ENCODE measurements at regions not wholly inside any gene's neighbourhood (a gene's known extent, or its start where the extent isn't known, plus 50 kb on each side); places are given as distances from the start of the nearest gene placed in this dataset.

DNA sequence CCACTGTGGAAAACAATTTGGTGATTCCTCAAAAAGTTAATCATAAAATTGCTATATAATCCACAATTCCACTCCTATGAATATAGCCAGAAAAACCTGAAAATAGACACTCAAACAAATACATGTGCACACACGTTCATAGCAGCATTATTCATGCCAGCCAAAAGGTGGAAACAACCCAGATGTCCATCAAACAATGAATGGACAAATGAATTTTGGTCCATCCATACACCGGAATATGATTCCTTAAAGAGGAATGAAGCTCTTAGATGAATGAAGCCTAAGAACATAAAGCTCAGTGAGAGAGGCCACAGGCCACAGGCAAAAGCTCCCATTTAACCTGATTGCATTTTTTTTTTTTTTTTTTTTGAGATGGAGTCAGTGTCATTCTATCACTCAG, 114.6 kb upstream of the TNRC6C start:
- no peak for DNase-seq (ENCODE audit: low read depth, low spot score)

DNA sequence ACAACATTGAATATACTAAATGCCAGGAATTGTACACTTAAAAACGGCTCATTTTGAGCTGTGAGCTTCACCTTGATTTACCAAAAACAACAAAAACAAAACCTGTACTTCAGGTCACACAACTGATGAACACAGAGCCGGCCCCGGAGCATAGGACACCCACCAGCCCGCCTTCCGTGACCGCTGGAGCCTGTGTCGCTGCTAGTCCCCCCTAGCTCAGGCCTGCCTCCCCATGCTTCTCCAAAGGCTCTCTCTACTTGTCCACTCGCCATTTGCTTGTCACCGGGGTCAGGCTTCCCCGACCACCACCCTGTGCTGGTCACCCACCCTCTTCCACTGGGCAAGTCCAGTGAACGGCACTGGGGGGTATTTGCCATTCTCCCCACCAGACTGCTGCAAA, 113.8 kb upstream of the TNRC6C start:
- DNase-seq (ENCODE audit: low read depth, low spot score) = no peak

DNA sequence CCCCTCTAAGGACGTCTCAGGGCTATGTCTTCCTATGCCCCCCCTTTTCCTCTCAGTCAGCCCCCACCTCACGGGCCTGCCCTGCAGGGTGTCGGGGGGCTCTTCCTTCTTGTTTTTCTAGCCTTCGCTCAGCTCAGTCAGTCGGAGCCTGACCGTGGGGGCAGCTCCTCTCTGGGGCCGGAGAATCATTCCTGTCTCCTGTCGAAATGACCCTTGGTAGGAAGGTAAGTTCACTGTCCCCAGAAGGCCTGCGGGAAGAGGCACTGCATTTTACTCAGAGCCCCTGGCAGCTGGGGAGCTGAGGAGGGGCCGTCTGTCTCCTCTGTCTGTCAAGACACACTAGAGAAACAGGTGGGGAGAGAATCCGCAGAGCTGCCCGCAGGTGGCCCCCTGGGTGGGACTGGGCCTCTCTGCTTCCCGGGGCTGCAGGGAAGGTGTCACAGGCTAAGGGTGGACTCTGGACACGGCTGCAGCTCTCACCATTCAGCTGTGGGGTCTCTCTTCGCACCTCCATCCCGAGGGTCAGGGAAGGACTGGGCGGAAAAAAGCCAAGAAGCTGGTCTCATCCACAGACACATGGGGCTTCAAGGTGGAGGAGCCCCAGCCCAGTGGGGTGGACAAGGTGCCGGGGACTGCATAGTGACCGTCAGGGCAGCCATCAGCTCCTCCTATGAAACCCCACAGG, 112.8 kb upstream of the TNRC6C start:
- no peak for DNase-seq (ENCODE audit: low read depth, low spot score)

DNA sequence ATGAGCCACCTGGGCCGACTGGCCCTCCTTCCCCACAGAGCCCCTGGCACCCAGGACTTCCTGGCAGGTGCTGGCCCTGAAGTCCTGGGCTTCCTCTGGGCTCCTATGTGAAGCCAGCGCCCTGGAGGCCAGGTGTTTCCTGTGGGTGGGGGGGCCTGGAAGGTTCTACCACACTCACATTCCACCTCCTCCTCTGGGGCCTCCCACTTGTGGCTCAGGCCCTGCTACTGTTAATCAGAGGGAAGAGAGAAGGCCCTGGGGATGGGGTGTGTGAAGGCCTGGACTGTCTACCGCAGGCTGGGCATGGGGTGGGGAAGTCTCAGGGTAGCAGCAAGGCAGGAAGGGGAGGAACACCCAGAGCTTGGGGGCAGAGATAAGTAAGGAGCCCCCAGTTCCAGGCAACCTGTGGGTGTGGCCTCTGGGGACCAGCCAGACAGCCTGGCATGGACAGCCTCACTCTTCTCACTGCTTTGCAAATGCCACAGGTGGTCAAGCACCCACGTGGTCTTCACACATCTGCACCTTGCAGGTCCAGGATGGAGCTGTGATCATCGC, 111.9 kb upstream of the TNRC6C start:
- DNase-seq (ENCODE audit: low read depth, low spot score) = no peak

DNA sequence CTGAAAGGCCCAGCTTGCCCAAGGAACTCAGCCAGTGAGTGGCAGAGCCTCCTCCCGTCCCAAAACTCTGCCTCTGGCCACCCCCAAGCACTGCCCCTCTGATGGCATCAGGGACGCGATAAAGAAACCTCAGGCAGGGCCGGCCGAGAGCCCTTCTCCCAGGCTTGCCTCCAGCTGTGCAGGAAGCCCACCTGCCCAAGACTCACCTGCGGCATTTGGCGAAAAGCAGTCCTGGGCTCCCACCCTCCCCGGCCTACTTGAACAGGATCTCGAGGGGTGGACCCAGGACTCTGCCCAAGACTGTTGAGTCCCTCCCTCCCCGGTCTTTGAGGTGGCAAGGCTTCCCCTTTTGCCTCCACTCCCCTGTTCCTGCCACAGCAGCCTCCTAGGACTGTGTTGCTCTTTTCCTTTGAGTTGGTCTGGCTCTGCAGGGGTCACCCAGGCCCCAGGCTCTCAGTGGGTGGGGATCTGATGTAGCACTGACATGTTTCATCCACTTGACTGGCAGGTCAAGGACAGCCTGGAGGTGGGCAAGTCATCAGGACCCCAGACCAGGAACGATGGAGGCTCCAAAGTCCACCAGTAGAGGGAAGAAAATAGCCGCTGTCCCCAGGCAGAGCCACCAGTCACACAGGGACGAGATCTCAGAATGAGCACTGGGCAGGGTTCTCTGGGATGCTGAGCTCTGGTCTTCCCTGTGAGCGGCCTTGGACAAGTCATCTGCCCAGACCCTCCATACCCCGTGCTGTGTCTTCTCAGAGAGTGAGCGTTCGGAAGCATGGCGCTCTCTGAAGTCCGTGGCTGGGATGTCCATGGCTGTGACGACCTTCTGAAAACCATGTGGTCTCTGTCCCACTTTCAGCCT, 111.0 kb upstream of the TNRC6C start:
- no peak for DNase-seq (ENCODE audit: low read depth, low spot score)

DNA sequence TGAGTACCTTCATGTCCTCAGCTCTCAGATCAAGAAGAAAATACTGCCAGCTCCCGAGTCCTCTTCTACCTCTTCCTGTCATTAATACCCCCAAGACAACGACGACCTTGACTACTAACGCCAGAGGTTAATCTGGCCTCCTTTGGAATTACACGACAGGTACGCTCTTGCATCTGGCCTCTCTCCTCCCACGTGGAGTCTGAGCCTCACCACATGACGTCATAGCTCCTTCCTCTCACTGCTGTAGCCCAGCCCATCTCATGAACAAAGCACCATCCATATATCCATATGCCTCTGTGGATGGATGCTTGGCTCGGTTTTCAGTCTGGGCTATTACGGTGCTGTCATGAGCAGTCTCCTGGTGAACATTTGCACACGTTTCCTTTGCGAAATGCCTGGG, 110.2 kb upstream of the TNRC6C start:
- no peak for DNase-seq (ENCODE audit: low read depth, low spot score)

DNA sequence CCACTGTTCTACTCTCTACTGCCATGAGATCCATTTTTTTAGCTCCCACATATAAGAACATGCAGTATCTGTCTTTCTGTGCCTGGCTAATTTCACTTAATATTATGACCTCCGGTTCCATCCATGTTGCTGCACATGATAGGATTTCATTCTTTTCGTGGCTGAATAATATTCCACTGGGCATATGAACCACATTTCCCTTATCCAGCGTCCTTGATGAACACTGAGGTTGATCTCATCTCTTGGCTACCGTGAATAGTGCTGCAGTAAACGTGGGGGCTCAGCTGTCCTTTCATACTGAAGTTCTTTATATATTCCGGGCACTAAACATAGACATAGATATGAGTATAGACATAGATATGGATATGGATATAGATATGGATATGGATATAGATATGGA, 109.3 kb upstream of the TNRC6C start:
- no peak for DNase-seq (ENCODE audit: low read depth, low spot score)

DNA sequence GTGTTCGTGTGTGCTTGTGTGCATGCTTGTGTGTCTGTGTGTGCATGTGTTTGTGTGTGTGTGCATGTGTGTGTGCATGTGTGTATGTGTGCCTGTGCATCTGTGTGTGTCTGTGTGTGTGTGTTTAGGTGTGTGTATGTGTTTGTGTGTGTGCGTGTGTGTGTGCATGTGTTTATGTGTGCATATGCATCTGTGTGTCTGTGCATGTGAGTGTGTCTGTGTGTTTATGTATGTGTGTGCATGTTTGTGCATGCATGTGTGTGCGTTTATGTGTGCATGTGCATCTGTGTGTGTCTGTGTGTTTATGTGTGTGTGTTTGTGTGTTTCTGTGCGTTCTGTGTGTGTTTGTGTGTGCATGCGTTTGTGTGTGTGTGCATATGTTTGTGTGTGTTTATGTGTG, 106.6 kb upstream of the TNRC6C start:
- no peak for DNase-seq (ENCODE audit: low read depth, low spot score)

DNA sequence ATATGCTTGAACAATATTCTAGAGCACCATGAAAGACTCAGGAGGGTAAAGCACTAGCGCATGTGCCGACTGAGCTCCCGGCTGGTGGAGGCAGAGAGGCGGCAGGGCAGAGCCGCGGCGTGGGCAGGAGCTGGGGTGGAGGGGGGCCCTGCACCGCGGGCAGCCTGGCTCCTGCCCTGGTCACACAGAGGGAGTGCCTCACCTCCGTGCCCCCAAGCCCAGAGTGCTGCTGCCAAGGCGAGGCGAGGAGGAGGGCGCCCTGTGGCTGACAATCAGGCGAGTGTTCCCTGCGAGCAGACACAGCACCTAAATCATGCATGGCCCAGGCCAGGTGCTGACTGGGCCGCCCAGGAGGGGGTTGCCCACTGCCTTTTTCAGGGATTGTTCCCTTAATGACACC, 105.8 kb upstream of the TNRC6C start:
- DNase-seq (ENCODE audit: low read depth, low spot score) = no peak

DNA sequence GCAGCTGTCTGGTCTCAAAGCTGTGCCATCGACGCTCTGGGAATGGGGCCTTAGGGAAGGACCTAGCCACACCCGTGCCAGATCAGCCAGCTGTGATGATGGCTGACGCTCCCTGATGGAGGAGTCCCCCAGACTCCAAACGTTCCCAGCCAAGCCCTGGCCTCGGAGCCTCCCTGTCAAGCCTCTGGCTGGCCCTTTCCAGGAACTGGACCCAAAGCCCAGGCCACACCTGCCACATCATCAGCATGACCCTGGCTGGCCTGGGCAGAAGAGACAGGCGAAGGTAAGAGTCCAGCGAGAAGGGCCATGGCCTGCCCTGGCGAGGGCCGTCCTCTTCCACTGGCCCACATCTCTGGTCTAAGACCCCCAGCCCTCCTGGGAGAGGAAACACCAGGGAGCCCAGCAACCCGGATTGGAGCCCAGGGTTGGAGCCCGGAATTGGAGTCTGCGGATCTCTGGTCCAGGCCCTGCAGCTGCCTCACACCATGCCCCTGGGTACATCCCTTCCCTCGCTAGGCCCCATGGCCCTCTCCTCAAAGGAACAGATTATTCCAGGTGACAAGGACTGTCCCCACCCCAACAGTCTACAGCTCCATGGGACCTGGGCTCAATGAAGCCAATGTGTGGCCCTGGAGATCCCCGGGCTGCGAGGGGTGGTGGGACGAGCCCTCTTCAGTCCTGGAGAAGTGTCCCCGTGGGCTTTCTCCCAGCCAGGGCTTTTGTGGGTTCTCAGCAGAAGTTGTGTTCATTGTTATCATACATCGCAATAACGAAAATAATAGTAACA, 105.1 kb upstream of the TNRC6C start:
- DNase-seq (ENCODE audit: low read depth, low spot score) = no peak

DNA sequence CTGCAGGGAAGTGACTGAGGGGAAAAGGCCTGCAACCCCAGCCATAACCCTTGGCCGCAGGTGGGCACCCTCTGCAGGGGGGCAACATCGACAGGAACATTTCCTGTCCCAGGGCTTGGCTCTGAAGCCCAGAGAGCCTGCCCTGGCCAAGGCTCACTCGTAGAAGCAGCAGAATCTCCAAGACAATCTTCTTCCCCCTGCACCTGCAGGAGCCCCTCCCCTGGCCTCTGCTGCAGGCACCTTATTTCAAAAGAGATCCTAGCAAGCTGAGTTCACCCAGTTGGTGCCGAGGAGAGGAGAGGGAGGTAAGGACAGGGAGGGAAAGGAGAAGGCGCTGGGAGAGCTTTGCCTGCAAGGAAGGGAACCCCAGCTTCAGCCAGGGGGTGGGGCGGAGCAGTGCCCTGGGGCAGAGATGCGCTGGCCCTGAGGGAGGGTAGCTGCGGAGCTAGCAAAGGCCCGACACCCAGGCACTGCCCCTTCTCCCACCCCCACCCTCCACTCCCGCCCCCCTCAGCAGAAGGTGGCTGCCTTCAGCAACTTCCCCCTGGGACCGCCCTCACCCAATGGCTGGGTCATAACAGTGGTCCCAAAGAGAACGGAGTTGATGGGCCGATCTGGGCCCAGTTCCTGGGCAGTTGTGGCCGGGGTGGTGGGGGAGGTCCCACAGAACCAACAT, 104.3 kb upstream of the TNRC6C start:
- DNase-seq (ENCODE audit: low read depth, low spot score) = no peak

DNA sequence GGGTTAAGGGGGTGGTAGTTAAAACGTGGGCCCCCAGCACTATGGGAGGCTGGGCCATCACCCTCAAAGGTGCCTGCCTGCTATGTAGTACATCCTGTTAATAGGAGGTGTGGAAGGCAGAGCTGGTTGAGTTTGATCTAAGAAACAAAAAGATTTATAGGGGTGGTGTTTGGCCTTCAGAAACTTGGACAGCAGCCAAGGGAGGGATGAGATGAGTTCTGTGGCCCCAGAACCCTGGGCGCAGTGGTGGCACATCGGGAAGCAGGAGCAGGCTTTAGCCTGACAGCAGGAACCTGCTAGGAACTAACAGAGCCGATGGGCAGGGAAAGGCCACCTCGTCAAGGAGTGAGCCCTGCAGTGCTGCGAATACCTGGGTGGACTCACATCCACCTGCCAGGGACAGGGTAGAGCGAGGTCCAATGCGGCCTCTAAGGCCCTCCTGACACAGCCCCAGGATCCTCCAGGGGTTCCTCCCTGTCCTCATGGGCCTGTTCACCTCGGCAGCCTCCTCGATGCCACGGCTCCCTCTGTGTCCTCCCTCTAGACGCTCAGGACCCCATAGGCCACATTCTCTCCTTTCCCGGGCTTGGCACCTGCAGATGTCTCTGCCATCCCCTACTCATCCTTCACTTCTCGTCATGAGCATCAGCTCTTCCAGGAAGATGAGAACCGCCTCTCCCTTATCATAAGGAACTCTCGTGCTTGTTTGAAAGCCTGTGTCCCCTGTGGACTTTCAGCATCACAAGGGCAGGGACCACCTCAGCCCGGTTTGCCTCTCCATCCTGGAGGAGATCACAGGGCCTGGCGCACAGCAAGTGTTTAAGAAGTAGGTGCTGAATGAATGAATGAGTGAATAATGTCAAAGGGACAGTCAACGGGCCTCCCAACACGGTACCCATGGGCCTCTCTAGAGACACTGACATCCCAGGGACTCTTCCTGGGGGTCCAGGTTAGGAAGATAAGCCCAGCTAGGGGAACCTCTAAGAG, 103.5 kb upstream of the TNRC6C start:
- DNase-seq (ENCODE audit: low read depth, low spot score) = no peak

DNA sequence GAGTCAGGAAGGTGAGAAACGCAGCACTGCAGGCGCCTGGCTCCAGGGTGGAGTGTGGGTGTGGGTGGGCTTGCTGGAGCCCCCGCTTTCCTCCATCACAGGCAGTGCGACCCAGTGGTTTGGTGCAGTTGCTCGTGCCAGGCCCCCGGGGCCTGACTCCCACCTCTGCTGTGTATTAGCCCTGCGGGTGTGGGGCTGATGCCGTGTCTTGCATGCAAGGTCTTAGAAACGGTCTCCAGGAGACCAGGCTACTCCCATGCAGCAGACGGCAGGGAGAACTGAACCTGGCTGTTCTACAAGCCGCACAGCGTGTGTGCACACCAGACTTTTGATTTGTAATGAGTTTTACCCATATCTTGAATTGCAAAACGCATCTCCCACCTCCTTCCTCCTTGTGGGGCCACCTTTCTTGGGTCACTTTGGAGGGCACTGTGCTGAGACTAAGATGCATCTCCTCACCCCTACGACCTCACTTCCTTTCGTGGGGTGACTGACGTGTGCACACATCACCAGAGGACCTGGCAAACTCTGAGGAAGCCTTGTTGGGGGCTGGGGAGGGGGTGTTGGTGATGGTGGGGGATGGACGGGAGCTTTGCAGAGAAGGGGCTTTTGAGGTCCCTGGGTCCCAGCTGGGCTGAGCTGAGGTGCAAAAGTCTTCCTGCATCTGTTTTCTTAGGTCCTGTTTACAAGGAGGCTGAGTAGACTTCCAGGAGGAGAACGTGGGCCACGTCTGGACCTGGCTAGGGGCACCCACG, 101.8 kb upstream of the TNRC6C start:
- DNase-seq (ENCODE audit: low read depth, low spot score) = no peak

DNA sequence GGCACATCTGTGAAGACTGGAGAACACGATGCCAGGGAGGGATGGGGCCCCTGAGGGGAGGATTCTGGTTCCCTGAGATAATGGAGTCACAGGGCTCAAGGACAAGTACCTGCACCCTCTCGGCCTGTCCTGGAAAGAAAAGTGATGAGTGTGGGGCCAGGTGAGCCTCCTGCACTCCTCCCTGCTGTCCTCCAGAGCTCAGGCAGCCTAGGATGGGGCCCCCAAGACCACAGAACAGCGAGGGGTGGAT, 101.3 kb upstream of the TNRC6C start:
- no peak for DNase-seq (ENCODE audit: low read depth, low spot score)

DNA sequence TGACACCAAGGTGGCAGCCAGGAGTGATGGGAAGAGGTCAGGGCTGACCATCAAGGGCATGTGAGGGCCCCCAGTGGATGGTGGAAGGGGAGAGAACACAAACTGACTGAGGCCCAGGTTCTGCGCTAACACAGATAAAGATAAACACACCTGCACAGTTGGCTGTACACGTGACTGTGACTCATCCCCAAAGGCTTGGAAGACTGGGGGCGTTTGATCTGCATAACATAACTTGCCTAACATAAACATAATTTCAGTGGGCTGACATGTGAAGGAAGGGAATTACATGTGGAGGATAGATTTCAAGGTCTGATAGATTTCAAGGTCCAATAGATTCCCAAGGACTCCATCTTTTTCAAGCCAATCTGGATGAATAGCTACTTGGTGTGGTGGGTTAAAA, 100.9 kb upstream of the TNRC6C start:
- DNase-seq (ENCODE audit: low read depth, low spot score) = no peak

DNA sequence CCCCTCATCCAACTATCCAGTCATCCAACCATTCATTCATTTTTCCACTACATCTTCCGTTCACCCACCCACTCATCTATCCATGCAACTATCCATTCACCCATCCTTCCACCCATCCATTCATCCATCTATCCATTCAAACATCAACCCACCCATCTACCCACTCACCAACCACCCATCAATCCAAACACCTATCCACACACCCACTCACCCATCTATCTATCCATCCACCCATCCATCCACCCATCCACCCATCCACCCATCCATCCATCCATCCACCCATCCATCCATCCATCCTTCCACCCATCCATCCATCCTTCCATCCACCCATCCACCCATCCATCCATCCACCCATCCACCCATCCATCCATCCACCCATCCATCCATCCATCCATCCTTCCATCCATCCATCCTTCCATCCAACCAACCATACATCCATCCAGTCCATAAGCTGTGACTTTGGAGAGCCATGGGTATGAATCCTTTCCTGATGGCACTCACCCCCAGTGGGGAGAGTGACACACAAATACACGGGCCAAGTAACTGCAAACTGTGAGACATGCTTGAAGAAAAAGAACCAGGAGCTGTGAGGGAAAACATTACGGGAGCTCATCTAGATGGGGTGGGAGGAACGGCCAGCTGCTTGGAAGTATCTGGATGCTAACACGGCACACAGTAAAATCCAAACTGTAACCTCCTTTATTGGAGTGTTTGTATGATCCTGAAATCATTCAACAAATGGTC, 100.0 kb upstream of the TNRC6C start:
- no peak for DNase-seq (ENCODE audit: low read depth, low spot score)

DNA sequence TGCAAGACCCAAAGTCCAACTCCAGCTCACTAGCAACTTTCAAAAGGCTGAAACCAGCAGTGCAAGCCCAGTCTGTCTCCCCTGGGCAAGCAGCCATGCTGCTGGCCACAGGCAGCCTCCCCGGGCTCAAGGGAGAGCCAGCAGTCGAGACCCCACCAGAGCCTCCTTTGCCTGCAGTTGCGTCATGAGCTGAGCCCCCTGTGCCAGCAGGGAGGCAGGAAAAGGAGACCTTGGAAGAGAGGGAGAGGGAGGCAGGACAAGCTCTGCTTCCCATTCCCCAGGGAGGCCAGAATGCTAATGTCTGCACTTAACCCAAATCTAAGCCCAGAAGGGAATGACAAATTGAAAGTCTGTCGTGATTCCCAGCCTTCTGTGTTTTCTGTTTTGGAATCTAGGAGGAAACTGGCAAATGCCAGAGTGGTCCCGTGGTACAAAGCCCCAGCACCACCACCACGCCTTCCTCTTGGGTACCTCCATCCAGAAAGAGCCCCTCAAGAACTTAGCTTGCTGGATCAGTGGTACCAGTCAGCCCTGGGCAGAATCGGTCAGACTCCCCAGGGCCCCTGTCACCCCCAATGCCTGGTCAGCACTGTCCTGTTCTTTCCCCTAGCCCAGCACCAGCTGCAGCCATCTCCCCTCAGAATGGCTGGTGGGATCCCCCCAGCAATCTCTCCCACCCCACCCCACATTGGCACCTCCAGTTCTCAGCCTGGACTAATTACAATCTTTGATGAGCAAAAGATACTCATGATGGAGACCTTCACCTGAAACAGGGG, 99.3 kb upstream of the TNRC6C start:
- DNase-seq (ENCODE audit: low read depth, low spot score) = no peak

DNA sequence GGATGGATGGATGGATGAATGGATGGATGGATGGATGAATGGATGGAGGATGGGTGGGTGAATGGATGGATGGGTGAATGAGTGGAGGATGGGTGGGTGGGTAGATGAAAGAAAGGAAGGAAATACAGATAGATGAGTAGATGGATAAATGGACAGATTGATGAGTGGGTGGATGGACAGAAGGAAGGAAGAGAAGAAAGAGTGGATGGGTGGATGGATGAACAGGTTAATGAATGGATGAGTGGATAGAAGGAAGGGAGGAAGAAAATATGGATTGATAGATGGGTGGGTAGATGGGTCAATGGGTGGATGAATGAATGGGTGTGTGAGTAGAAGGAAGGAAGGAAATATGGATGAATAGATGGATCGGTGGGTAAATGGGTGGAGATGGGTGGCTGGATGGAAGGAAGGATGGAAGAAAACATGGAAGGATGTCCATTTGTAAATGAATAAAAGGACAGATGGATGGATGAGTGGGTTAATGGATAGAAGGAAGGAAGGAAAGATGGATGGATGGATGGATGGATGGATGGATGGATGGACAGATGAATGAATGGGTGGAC, 97.3 kb upstream of the TNRC6C start:
- no peak for DNase-seq (ENCODE audit: low read depth, low spot score)

Measured in ELF-1 (cell line).